BE2C (cell line): ENCODE measurements at regions not wholly inside any gene's neighbourhood (a gene's known extent, or its start where the extent isn't known, plus 50 kb on each side); places are given as distances from the start of the nearest gene placed in this dataset.
A peak's percentile ranks its signal among the peaks of the same experiment; 100 is the strongest.
"Not testable (repeated sequence)": the region's sequence is repeated elsewhere in the genome, so short reads cannot be mapped to it uniquely, and the experiment has no call there.

Experiments used
- DNase-seq: peaks from one replicate; pipeline ENCODE4 v3.0.0-alpha.2; 2020
- H3K27me3 ChIP-seq: fragments of 250-450 bp; sonication (Bioruptor Pico); 2 replicates; pipeline ENCODE4 v1.5.1; 2020; ENCODE audit warnings: mild to moderate bottlenecking
- H3K36me3 ChIP-seq: fragments of 250-450 bp; sonication (Bioruptor Pico); 2 replicates; pipeline ENCODE4 v1.5.1; 2020; ENCODE audit warnings: mild to moderate bottlenecking
- H3K4me1 ChIP-seq: fragments of 250-450 bp; sonication (Bioruptor Pico); 2 replicates; pipeline ENCODE4 v1.5.1; 2020
- H3K4me3 ChIP-seq: 2 replicates; pipeline ENCODE4 v1.5.1; 2011; ENCODE audit warnings: low read depth, low read length
- H3K9me3 ChIP-seq: fragments of 250-450 bp; sonication (Bioruptor Pico); 2 replicates; pipeline ENCODE4 v1.5.1; 2020
- TF ChIP-seq, protein P1 (sequence below): IDR thresholded peaks from 2 replicates; pipeline ENCODE4 v1.5.1; 2012; ENCODE audit warnings: mild to moderate bottlenecking, low read depth, low read length

- DNase-seq, result no peak
- Histone ChIP-seq H3K4me1 (no peaks in the 10 kb centered on the region), H3K36me3 (no peaks in the 10 kb centered on the region), H3K9me3 (no peaks in the 10 kb centered on the region), H3K27me3 (no peaks in the 10 kb centered on the region), H3K4me3 (no peak overlapping the region)
- TF ChIP-seq, protein P1, sequence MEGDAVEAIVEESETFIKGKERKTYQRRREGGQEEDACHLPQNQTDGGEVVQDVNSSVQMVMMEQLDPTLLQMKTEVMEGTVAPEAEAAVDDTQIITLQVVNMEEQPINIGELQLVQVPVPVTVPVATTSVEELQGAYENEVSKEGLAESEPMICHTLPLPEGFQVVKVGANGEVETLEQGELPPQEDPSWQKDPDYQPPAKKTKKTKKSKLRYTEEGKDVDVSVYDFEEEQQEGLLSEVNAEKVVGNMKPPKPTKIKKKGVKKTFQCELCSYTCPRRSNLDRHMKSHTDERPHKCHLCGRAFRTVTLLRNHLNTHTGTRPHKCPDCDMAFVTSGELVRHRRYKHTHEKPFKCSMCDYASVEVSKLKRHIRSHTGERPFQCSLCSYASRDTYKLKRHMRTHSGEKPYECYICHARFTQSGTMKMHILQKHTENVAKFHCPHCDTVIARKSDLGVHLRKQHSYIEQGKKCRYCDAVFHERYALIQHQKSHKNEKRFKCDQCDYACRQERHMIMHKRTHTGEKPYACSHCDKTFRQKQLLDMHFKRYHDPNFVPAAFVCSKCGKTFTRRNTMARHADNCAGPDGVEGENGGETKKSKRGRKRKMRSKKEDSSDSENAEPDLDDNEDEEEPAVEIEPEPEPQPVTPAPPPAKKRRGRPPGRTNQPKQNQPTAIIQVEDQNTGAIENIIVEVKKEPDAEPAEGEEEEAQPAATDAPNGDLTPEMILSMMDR, result no peak
These were observed 254.7 kb downstream of the PLOD2 start for GRCh38 chr3:145906301-145906700.

GRCh38 chr3:145906755-145907154 is 254.2 kb downstream of the PLOD2 start:
- H3K4me1 ChIP-seq, result no peaks in the 10 kb centered on the region
- no peaks in the 10 kb centered on the region; the same call in 1 of the 2 replicates for H3K27me3 ChIP-seq
- H3K9me3 ChIP-seq, result no peaks in the 10 kb centered on the region
- H3K36me3 ChIP-seq, result no peaks in the 10 kb centered on the region
- H3K4me3 ChIP-seq, result no peak overlapping the region
- TF ChIP-seq, protein P1, result no peak
- DNase-seq, result no peak

DNA sequence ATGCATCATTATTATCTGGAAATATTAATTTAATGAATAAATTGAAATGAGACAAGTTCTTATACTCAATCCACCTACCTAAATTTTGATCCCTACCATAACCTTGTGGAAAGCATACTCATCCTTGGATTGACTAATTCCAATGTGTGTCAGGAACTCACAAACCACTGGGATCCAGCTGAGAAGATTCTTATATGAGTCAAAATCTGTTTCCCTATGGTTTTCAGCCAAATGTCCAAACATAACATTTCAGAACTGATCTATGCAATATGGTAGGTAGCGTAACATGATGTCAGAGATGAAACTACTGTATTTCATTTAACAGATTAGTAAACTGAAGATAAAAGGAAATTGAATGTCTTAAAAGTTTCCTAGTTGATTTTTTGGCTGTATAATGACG is 250.0 kb downstream of the PLOD2 start:
- Histone ChIP-seq H3K36me3 (no peaks in the 10 kb centered on the region), H3K4me3 (no peak overlapping the region), H3K4me1 (no peaks in the 10 kb centered on the region), H3K9me3 (no peaks in the 10 kb centered on the region), H3K27me3 (no peaks in the 10 kb centered on the region; the same call in 1 of the 2 replicates)
- TF ChIP-seq, protein P1, result no peak
- DNase-seq, result no peak

DNA sequence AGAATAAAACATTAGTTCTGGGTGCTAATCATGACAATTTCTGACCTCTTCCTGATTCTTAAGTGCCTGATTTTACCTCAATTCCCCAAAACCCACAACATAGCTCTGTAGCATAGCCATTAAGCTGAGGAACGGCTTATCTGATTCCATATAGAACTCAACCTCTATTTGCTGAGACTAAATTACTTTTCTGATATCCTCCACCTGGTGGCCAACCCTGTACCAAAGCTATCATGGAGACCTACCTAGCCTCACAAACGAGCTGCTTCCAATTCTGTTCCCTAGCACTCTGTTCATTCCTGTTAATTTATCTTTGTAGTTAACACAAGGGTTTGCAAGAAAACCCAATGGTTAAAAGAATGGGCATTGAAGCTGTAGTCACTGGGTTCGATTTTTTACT is 245.2 kb downstream of the PLOD2 start:
- TF ChIP-seq, protein P1, result peak; percentile 12; the same call in 1 of the 2 replicates
- DNase-seq, result no peak
- no peaks in the 10 kb centered on the region for H3K36me3 ChIP-seq
- H3K9me3 ChIP-seq, result no peaks in the 10 kb centered on the region
- H3K27me3 ChIP-seq, result no peaks in the 10 kb centered on the region; the same call in 1 of the 2 replicates
- H3K4me3 ChIP-seq, result no peak overlapping the region
- no peaks in the 10 kb centered on the region for H3K4me1 ChIP-seq

GRCh38 chr3:145927736-145928135 is 233.2 kb downstream of the PLOD2 start:
- DNase-seq, H3K4me3 ChIP-seq, H3K4me1 ChIP-seq, H3K9me3 ChIP-seq, H3K36me3 ChIP-seq, H3K27me3 ChIP-seq: not testable (repeated sequence)

GRCh38 chr3:145936971-145937370 is 224.0 kb downstream of the PLOD2 start:
- TF ChIP-seq, protein P1, result no peak
- no peaks in the 10 kb centered on the region for H3K36me3 ChIP-seq
- DNase-seq, result no peak
- no peaks in the 10 kb centered on the region for H3K27me3 ChIP-seq
- H3K9me3 ChIP-seq, result no peaks in the 10 kb centered on the region
- no peaks in the 10 kb centered on the region for H3K4me1 ChIP-seq
- no peak overlapping the region for H3K4me3 ChIP-seq

DNA sequence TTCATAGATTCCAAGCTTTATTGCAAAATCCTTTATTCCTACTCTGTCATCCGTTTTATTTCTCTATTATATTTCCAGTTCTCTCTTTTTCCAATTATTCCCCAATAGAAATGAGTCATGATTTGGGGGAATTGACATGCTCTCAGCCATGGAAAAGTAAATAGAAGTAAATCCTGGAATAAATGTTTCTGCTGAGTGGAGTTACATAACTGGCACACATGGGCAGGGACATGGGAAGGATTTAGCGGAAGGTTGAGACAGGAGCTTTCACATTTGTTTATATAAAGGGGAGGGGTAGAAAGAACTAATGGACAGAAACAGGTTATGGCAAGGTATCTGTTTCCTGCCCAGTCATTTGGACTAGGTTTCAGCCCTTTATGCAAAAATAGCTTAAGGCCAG is 221.6 kb downstream of the PLOD2 start:
- Histone ChIP-seq H3K4me1 (no peaks in the 10 kb centered on the region; the same call in 1 of the 2 replicates), H3K27me3 (no peaks in the 10 kb centered on the region), H3K36me3 (no peaks in the 10 kb centered on the region), H3K4me3 (no peak overlapping the region), H3K9me3 (no peaks in the 10 kb centered on the region)
- no peak for DNase-seq
- TF ChIP-seq, protein P1, result no peak
